ENCODE measurements at regions not wholly inside any gene's neighbourhood (a gene's known extent, or its start where the extent isn't known, plus 50 kb on each side); places are given as distances from the start of the nearest gene placed in this dataset.

GRCh38 chr12:98389593-98389992 lies 125.8 kb upstream of the TMPO start:
- TF ChIP-seq POLR2AphosphoS5 (IDR thresholded peaks at IDR 0.05) (no peak), CTCF (IDR thresholded peaks at IDR 0.05 in 8 of 11, conservative IDR thresholded peaks at IDR 0.05 in 3 of 11) (no peak)

Measured in spleen (tissue), 7 donors.